Calu3 (cell line): ENCODE measurements at regions not wholly inside any gene's neighbourhood (a gene's known extent, or its start where the extent isn't known, plus 50 kb on each side); places are given as distances from the start of the nearest gene placed in this dataset.

Experiments used
- BruUV-seq: library from RNA; stranded (reverse); fragments of 400-500 nt; replicated peaks from 2 replicates; lab custom pipeline; 2021; lab: Mats Ljungman, UMichigan
- CTCF ChIA-PET: fragments of 300-600 bp; sonication (Branson Sonifier 250); formaldehyde crosslinking; loops from one replicate; lab custom pipeline; 2022; ENCODE audit warnings: antibody characterized with exemption; lab: Charles Lee
- DNase-seq: peaks from one replicate; pipeline ENCODE4 v3.0.0; 2022
- H3K27ac Mint-ChIP-seq: one replicate; pipeline ENCODE4 v1.8.0; 2022; ENCODE audit warnings: mixed read lengths; ENCODE audit not compliant: unreplicated experiment
- H3K27me3 Mint-ChIP-seq: one replicate; pipeline ENCODE4 v1.8.0; 2022; ENCODE audit warnings: mixed read lengths; ENCODE audit not compliant: unreplicated experiment
- H3K36me3 Mint-ChIP-seq: one replicate; pipeline ENCODE4 v1.8.0; 2022; ENCODE audit warnings: mild to moderate bottlenecking, moderate library complexity, mixed read lengths; ENCODE audit not compliant: insufficient read depth, unreplicated experiment
- H3K4me1 Mint-ChIP-seq: one replicate; pipeline ENCODE4 v1.8.0; 2022; ENCODE audit warnings: mild to moderate bottlenecking, low read depth, mixed read lengths; ENCODE audit not compliant: unreplicated experiment
- H3K4me3 Mint-ChIP-seq: one replicate; pipeline ENCODE4 v1.8.0; 2022; ENCODE audit warnings: mild to moderate bottlenecking, low read depth, moderate library complexity, mixed read lengths; ENCODE audit not compliant: unreplicated experiment
- H3K9me3 Mint-ChIP-seq: one replicate; pipeline ENCODE4 v1.8.0; 2022; ENCODE audit warnings: low read depth, mixed read lengths; ENCODE audit not compliant: unreplicated experiment
- CTCF ChIP-seq: fragments of 200-600 bp; IDR thresholded peaks from one replicate; pipeline ENCODE4 v1.8.0; 2022; ENCODE audit warnings: antibody characterized with exemption; ENCODE audit not compliant: unreplicated experiment
- intact Hi-C: fragments of 100-400 bp; cut with micrococcal nuclease; formaldehyde crosslinking; loops from one replicate; pipeline ENCODE4 v1.10.0; 2022; ENCODE audit not compliant: unreplicated experiment

DNA sequence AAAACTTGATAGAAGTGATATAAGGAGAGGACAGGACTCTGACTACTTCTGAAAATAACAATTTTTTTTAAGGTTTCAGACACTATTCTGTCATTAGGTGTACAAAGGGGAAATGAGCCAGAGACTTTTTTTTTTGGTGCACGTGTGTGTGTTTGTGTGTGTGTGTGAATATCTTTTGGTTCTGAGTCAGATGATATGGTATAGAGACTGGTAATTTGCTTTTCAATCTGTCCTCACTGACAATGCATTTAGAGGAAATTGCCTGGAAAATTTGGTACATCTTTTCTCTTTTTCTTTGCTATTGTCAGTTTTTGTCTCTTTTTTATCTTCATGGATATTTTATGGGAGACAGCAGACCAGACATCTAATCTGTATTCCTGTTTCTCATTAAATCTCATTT, 59.3 kb downstream of the DDIT4L start:
- TF ChIP-seq CTCF: no peak
- CTCF ChIA-PET: no interaction called here
- no peak for DNase-seq
- H3K36me3 Mint-ChIP-seq: no peaks in the 10 kb centered on the region
- intact Hi-C loops: no loop called here
- BruUV-seq: no TSS peak
- no peak overlapping the region for H3K4me3 Mint-ChIP-seq
- no peaks in the 10 kb centered on the region for H3K4me1 Mint-ChIP-seq
- no peak overlapping the region for H3K27ac Mint-ChIP-seq
- H3K9me3 Mint-ChIP-seq: no peaks in the 10 kb centered on the region
- H3K27me3 Mint-ChIP-seq: no peaks in the 10 kb centered on the region

GRCh38 chr4:100130491-100130890, 59.8 kb downstream of the DDIT4L start:
- no peak for TF ChIP-seq CTCF
- CTCF ChIA-PET: no interaction called here
- Mint-ChIP-seq H3K9me3 (no peaks in the 10 kb centered on the region), H3K4me1 (no peaks in the 10 kb centered on the region), H3K4me3 (no peak overlapping the region), H3K27me3 (no peaks in the 10 kb centered on the region), H3K36me3 (no peaks in the 10 kb centered on the region), H3K27ac (no peak overlapping the region)
- no TSS peak for BruUV-seq
- DNase-seq: no peak
- intact Hi-C loops: no loop called here

GRCh38 chr4:100129774-100130173, 60.5 kb downstream of the DDIT4L start:
- no peak overlapping the region for H3K4me3 Mint-ChIP-seq
- CTCF ChIA-PET: no interaction called here
- BruUV-seq: no TSS peak
- no peak for DNase-seq
- H3K9me3 Mint-ChIP-seq: no peaks in the 10 kb centered on the region
- H3K27me3 Mint-ChIP-seq: no peaks in the 10 kb centered on the region
- no peaks in the 10 kb centered on the region for H3K36me3 Mint-ChIP-seq
- H3K27ac Mint-ChIP-seq: no peak overlapping the region
- no peaks in the 10 kb centered on the region for H3K4me1 Mint-ChIP-seq
- no peak for TF ChIP-seq CTCF
- intact Hi-C loops: no loop called here

DNA sequence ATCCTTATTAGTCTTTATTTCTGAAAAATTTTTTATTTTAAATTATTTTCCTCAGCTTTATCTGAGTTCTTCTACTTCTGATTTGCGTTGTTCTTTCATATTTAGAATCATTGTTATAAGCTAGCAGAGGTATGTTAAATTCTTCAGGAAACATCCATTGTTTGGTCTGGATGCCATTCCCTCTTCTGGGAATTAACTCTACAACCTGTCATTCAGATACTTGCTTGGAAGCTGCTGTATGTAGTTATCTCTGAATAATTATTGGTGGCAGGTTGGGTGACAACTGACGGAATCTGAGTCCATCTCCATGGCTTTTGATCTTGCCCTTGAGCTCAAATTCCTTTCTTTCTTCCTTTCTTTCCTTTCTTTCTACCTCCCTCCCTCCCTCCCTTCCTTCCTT, 61.9 kb downstream of the DDIT4L start:
- intact Hi-C loops: no loop called here
- Mint-ChIP-seq H3K27me3 (no peaks in the 10 kb centered on the region), H3K4me1 (no peaks in the 10 kb centered on the region), H3K27ac (no peak overlapping the region), H3K36me3 (no peaks in the 10 kb centered on the region), H3K9me3 (no peaks in the 10 kb centered on the region), H3K4me3 (no peak overlapping the region)
- BruUV-seq: no TSS peak
- no peak for DNase-seq
- CTCF ChIA-PET: no interaction called here
- TF ChIP-seq CTCF: no peak

GRCh38 chr4:100124715-100125114, 65.6 kb downstream of the DDIT4L start:
- Mint-ChIP-seq H3K4me1 (no peaks in the 10 kb centered on the region), H3K27me3 (no peaks in the 10 kb centered on the region), H3K27ac (no peak overlapping the region), H3K36me3 (no peaks in the 10 kb centered on the region), H3K4me3 (no peak overlapping the region), H3K9me3 (no peaks in the 10 kb centered on the region)
- CTCF ChIA-PET: no interaction called here
- no peak for DNase-seq
- TF ChIP-seq CTCF: no peak
- intact Hi-C loops: no loop called here
- BruUV-seq: no TSS peak
